SK-N-SH treated with all-trans-retinoic acid at 6 μM for 48 hours (cell line): ENCODE measurements at regions not wholly inside any gene's neighbourhood (a gene's known extent, or its start where the extent isn't known, plus 50 kb on each side); places are given as distances from the start of the nearest gene placed in this dataset.

Source experiments
- ARNTL ChIP-seq: fragments of 450-650 bp; formaldehyde crosslinking; IDR thresholded peaks from 2 replicates; pipeline ENCODE4 v1.5.0; 2020; ENCODE audit warnings: low read depth, mild to moderate bottlenecking, moderate library complexity, borderline replicate concordance
- BACH2 ChIP-seq: fragments of 250-450 bp; sonication (Bioruptor Pico); IDR thresholded peaks from 2 replicates; pipeline ENCODE4 v1.9.0; 2021; ENCODE audit warnings: mild to moderate bottlenecking, borderline replicate concordance
- CREB5 ChIP-seq: fragments of 250-450 bp; sonication (Bioruptor Pico); IDR thresholded peaks from 2 replicates; pipeline ENCODE4 v1.5.1; 2020; ENCODE audit warnings: low read depth, mild to moderate bottlenecking, moderate library complexity
- CSRNP3 ChIP-seq: fragments of 250-450 bp; sonication (Bioruptor Pico); IDR thresholded peaks from 2 replicates; pipeline ENCODE4 v1.5.1; 2021; ENCODE audit warnings: mild to moderate bottlenecking, moderate library complexity
- OSR1 ChIP-seq: fragments of 250-450 bp; sonication (Bioruptor Pico); IDR thresholded peaks from 2 replicates; pipeline ENCODE4 v1.8.0; 2022; ENCODE audit warnings: moderate library complexity, mild to moderate bottlenecking, inconsistent platforms
- PATZ1 ChIP-seq: fragments of 250-450 bp; sonication (Bioruptor Pico); IDR thresholded peaks from 2 replicates; pipeline ENCODE4 v1.8.0; 2020; ENCODE audit warnings: mild to moderate bottlenecking, moderate library complexity, borderline replicate concordance
- PPARA ChIP-seq: fragments of 250-450 bp; sonication (Bioruptor Pico); IDR thresholded peaks from 2 replicates; pipeline ENCODE4 v1.5.0; 2020; ENCODE audit warnings: mild to moderate bottlenecking, borderline replicate concordance
- TOX ChIP-seq: fragments of 250-450 bp; sonication (Bioruptor Pico); IDR thresholded peaks from 2 replicates; pipeline ENCODE4 v1.8.0; 2021; ENCODE audit warnings: mild to moderate bottlenecking, moderate library complexity, borderline replicate concordance
- ZFP3 ChIP-seq: fragments of 250-450 bp; sonication (Bioruptor Pico); IDR thresholded peaks from 2 replicates; pipeline ENCODE4 v1.5.0; 2020; ENCODE audit warnings: mild to moderate bottlenecking, moderate library complexity
- ZFP30 ChIP-seq: fragments of 450-650 bp; formaldehyde crosslinking; IDR thresholded peaks from 2 replicates; pipeline ENCODE4 v1.5.0; 2022; ENCODE audit warnings: mild to moderate bottlenecking, moderate library complexity

GRCh38 chr7:149586646-149587645 is 89.3 kb upstream of the ZNF746 start:
- TF ChIP-seq TOX, result no peak
- no peak for TF ChIP-seq PATZ1
- no peak for TF ChIP-seq PPARA
- no peak for TF ChIP-seq BACH2 (CRISPR knock-in tag)
- no peak for TF ChIP-seq OSR1 (CRISPR knock-in tag)
- no peak for TF ChIP-seq CSRNP3 (CRISPR knock-in tag)
- no peak for TF ChIP-seq ZFP3
- no peak for TF ChIP-seq ZFP30 (CRISPR knock-in tag)
- TF ChIP-seq ARNTL (CRISPR knock-in tag), result no peak
- TF ChIP-seq CREB5 (CRISPR knock-in tag), result no peak
